ENCODE measurements at regions not wholly inside any gene's neighbourhood (a gene's known extent, or its start where the extent isn't known, plus 50 kb on each side); places are given as distances from the start of the nearest gene placed in this dataset.

- no peaks in the 10 kb centered on the region for H3K36me3 ChIP-seq (replicated peaks; ENCODE audit: low read depth, low read length)
- H2AFZ ChIP-seq (ENCODE audit: low read depth, low read length) = no peak overlapping the region
- no peaks in the 10 kb centered on the region for H4K20me1 ChIP-seq (ENCODE audit: insufficient read depth, low read length)
- no peaks in the 10 kb centered on the region for H3K27me3 ChIP-seq (ENCODE audit: low read depth, low read length)
- H3K4me2 ChIP-seq (ENCODE audit: low read length) = no peak overlapping the region
- no peak overlapping the region for H3K27ac ChIP-seq (ENCODE audit: low read length)
- H3K79me2 ChIP-seq (ENCODE audit: low read length) = no peaks in the 10 kb centered on the region
- H3K4me3 ChIP-seq (ENCODE audit: low read length) = no peak overlapping the region
- peaks cover 21% of the 10 kb centered on the region for H3K4me1 ChIP-seq (ENCODE audit: low read length)
- TF ChIP-seq CTCF (IDR thresholded peaks at IDR 0.05; ENCODE audit: low read depth, low read length) = no peak
- TF ChIP-seq EZH2phosphoT487 (IDR thresholded peaks at IDR 0.05; ENCODE audit: low read depth) = no peak
- no peaks in the 10 kb centered on the region for H3K9me3 ChIP-seq (ENCODE audit: insufficient read depth, low read length)
- H3K9ac ChIP-seq (ENCODE audit: low read length) = no peak overlapping the region
These were observed 986.0 kb upstream of the MAP3K7 start for GRCh38 chr6:91572878-91573277.

GRCh38 chr6:91569071-91569470 lies 982.2 kb upstream of the MAP3K7 start:
- H3K27me3 ChIP-seq (ENCODE audit: low read depth, low read length) = no peaks in the 10 kb centered on the region
- peaks cover 7% of the 10 kb centered on the region for H3K4me1 ChIP-seq (ENCODE audit: low read length)
- no peak overlapping the region for H3K27ac ChIP-seq (ENCODE audit: low read length)
- TF ChIP-seq EZH2phosphoT487 (IDR thresholded peaks at IDR 0.05; ENCODE audit: low read depth) = no peak
- no peak for TF ChIP-seq CTCF (IDR thresholded peaks at IDR 0.05; ENCODE audit: low read depth, low read length)
- H4K20me1 ChIP-seq (ENCODE audit: insufficient read depth, low read length) = no peaks in the 10 kb centered on the region
- H3K79me2 ChIP-seq (ENCODE audit: low read length) = no peaks in the 10 kb centered on the region
- H3K4me2 ChIP-seq (ENCODE audit: low read length) = no peak overlapping the region
- no peak overlapping the region for H3K9ac ChIP-seq (ENCODE audit: low read length)
- no peaks in the 10 kb centered on the region for H3K36me3 ChIP-seq (replicated peaks; ENCODE audit: low read depth, low read length)
- H3K4me3 ChIP-seq (ENCODE audit: low read length) = no peak overlapping the region
- H2AFZ ChIP-seq (ENCODE audit: low read depth, low read length) = no peak overlapping the region
- no peaks in the 10 kb centered on the region for H3K9me3 ChIP-seq (ENCODE audit: insufficient read depth, low read length)

DNA sequence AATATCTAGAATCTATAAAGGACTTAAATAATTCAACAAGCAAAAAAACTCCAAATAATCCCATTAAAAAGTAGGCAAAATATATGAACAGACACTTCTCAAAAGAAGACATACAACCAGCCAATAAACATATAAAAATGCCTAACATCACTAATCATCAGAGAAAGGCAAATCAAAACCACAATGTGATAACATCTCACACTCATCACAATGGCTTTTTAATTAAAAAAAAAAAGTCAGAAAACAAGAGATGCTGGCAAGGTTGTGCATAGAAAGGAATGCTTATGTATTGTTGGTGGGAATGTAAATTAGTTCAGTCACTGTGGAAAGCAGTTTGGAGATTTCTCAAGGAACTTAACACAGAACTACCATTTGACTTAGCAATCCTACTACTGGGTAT lies 979.6 kb upstream of the MAP3K7 start:
- H3K36me3 ChIP-seq (replicated peaks; ENCODE audit: low read depth, low read length) = no peaks in the 10 kb centered on the region
- no peaks in the 10 kb centered on the region for H3K79me2 ChIP-seq (ENCODE audit: low read length)
- no peaks in the 10 kb centered on the region for H3K27me3 ChIP-seq (ENCODE audit: low read depth, low read length)
- H3K4me1 ChIP-seq (ENCODE audit: low read length) = no peaks in the 10 kb centered on the region
- H3K9ac ChIP-seq (ENCODE audit: low read length) = no peak overlapping the region
- no peak overlapping the region for H3K4me3 ChIP-seq (ENCODE audit: low read length)
- no peak overlapping the region for H3K27ac ChIP-seq (ENCODE audit: low read length)
- H2AFZ ChIP-seq (ENCODE audit: low read depth, low read length) = no peak overlapping the region
- TF ChIP-seq CTCF (IDR thresholded peaks at IDR 0.05; ENCODE audit: low read depth, low read length) (no peak), EZH2phosphoT487 (IDR thresholded peaks at IDR 0.05; ENCODE audit: low read depth) (no peak)
- H4K20me1 ChIP-seq (ENCODE audit: insufficient read depth, low read length) = no peaks in the 10 kb centered on the region
- no peaks in the 10 kb centered on the region for H3K9me3 ChIP-seq (ENCODE audit: insufficient read depth, low read length)
- H3K4me2 ChIP-seq (ENCODE audit: low read length) = no peak overlapping the region

DNA sequence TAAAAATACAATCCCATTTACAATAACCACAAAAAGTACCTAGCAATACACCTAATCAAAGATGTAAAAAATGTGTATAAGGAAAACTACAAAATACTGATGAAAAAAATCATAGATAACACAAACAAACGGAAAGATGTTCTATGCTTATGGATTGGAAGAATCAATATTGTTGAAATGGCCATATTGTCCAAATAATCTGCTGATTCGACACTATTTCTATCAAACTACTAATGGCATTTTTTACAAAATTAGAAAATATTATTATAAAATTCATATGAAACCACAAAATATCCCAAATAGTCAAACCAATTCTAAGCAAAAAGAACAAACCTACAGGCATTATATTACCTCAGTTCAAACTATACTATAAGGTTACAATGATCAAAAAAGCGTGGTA lies 978.3 kb upstream of the MAP3K7 start:
- Histone ChIP-seq H3K4me1 (ENCODE audit: low read length) (no peaks in the 10 kb centered on the region), H2AFZ (ENCODE audit: low read depth, low read length) (no peak overlapping the region), H3K9ac (ENCODE audit: low read length) (no peak overlapping the region), H3K27ac (ENCODE audit: low read length) (no peak overlapping the region), H3K4me3 (ENCODE audit: low read length) (no peak overlapping the region), H3K4me2 (ENCODE audit: low read length) (no peak overlapping the region), H3K9me3 (ENCODE audit: insufficient read depth, low read length) (no peaks in the 10 kb centered on the region), H3K27me3 (ENCODE audit: low read depth, low read length) (no peaks in the 10 kb centered on the region), H4K20me1 (ENCODE audit: insufficient read depth, low read length) (no peaks in the 10 kb centered on the region), H3K79me2 (ENCODE audit: low read length) (no peaks in the 10 kb centered on the region), H3K36me3 (replicated peaks; ENCODE audit: low read depth, low read length) (no peaks in the 10 kb centered on the region)
- TF ChIP-seq CTCF (IDR thresholded peaks at IDR 0.05; ENCODE audit: low read depth, low read length) (no peak), EZH2phosphoT487 (IDR thresholded peaks at IDR 0.05; ENCODE audit: low read depth) (no peak)

All from OCI-LY3 (cell line).